HG03066 (cell line): ENCODE measurements at regions not wholly inside any gene's neighbourhood (a gene's known extent, or its start where the extent isn't known, plus 50 kb on each side); places are given as distances from the start of the nearest gene placed in this dataset.
"Not testable (repeated sequence)": the region's sequence is repeated elsewhere in the genome, so short reads cannot be mapped to it uniquely, and the experiment has no call there.

Source experiments
- ATAC-seq: cut with Tn5 transposase; IDR thresholded peaks from one replicate; pipeline ENCODE4 v1.9.1; 2021; ENCODE audit warnings: low read depth; ENCODE audit not compliant: unreplicated experiment

- no peak for ATAC-seq
These were observed 170.0 kb upstream of the IGFBP3 start for GRCh38 chr7:46091071-46091470.

- ATAC-seq, result no peak
These were observed 168.2 kb upstream of the IGFBP3 start for GRCh38 chr7:46089281-46089680.

- ATAC-seq, result not testable (repeated sequence)
These were observed 167.4 kb upstream of the IGFBP3 start for GRCh38 chr7:46088486-46088885.

GRCh38 chr7:46080595-46081159, 159.6 kb upstream of the IGFBP3 start:
- no peak for ATAC-seq

GRCh38 chr7:46079421-46079820, 158.3 kb upstream of the IGFBP3 start:
- ATAC-seq, result no peak

GRCh38 chr7:46076527-46076926, 155.5 kb upstream of the IGFBP3 start:
- ATAC-seq, result no peak

- ATAC-seq, result no peak
These were observed 151.7 kb upstream of the IGFBP3 start for GRCh38 chr7:46072722-46073121.

GRCh38 chr7:46071601-46072000, 150.5 kb upstream of the IGFBP3 start:
- ATAC-seq, result no peak

GRCh38 chr7:46071076-46071475, 150.0 kb upstream of the IGFBP3 start:
- no peak for ATAC-seq

GRCh38 chr7:46068159-46068558, 147.1 kb upstream of the IGFBP3 start:
- no peak for ATAC-seq

GRCh38 chr7:46059308-46060020, 138.4 kb upstream of the IGFBP3 start:
- ATAC-seq, result no peak

GRCh38 chr7:46058086-46058823, 137.2 kb upstream of the IGFBP3 start:
- no peak for ATAC-seq

- no peak for ATAC-seq
These were observed 133.8 kb upstream of the IGFBP3 start for GRCh38 chr7:46054915-46055314.

- ATAC-seq, result no peak
These were observed 133.2 kb upstream of the IGFBP3 start for GRCh38 chr7:46054272-46054671.

GRCh38 chr7:46047581-46047980, 126.5 kb upstream of the IGFBP3 start:
- ATAC-seq, result no peak

- not testable (repeated sequence) for ATAC-seq
These were observed 122.3 kb upstream of the IGFBP3 start for GRCh38 chr7:46043338-46043737.

- not testable (repeated sequence) for ATAC-seq
These were observed 118.7 kb upstream of the IGFBP3 start for GRCh38 chr7:46039813-46040212.

GRCh38 chr7:46035166-46035565, 114.1 kb upstream of the IGFBP3 start:
- ATAC-seq, result no peak

- ATAC-seq, result no peak
These were observed 113.1 kb upstream of the IGFBP3 start for GRCh38 chr7:46034056-46034768.

GRCh38 chr7:46033592-46033991, 112.5 kb upstream of the IGFBP3 start:
- no peak for ATAC-seq

- ATAC-seq, result no peak
These were observed 111.9 kb upstream of the IGFBP3 start for GRCh38 chr7:46032942-46033341.
